Aorta (tissue), 5 donors: ENCODE measurements at regions not wholly inside any gene's neighbourhood (a gene's known extent, or its start where the extent isn't known, plus 50 kb on each side); places are given as distances from the start of the nearest gene placed in this dataset.

Experiments used
- ATAC-seq: fragments of 200-7000 bp; cut with Tn5 transposase; one replicate; pipeline ENCODE4 v1.9.1; 2022; ENCODE audit warnings: moderate library complexity; ENCODE audit not compliant: low FRiP score
- DNase-seq, 2 donors: peaks; one replicate each; pipeline ENCODE4 v3.0.0-alpha.2; 2020
- H3K27ac ChIP-seq, 2 donors: one replicate each; pipeline ENCODE4 v1.5.1; 2013; ENCODE audit warnings: low read length in 2 of 2, mild to moderate bottlenecking in 2 of 2, moderate library complexity in 2 of 2, control low read depth in 1 of 2, inconsistent platforms in 1 of 2, low read depth in 1 of 2
- H3K27me3 ChIP-seq, 2 donors: one replicate each; pipeline ENCODE4 v1.6.1; 2013; ENCODE audit warnings: control low read depth in 1 of 2, low read length in 1 of 2, mild to moderate bottlenecking in 1 of 2, moderate library complexity in 1 of 2; ENCODE audit not compliant: insufficient read depth in 2 of 2, control insufficient read depth in 1 of 2
- H3K36me3 ChIP-seq, 2 donors: one replicate each; pipeline ENCODE4 v1.6.1; 2013; ENCODE audit warnings: control low read depth in 1 of 2, low read length in 1 of 2, mild to moderate bottlenecking in 1 of 2; ENCODE audit not compliant: insufficient read depth in 2 of 2, control insufficient read depth in 1 of 2
- H3K4me1 ChIP-seq, 2 donors: one replicate each; pipeline ENCODE4 v1.6.1; 2013; ENCODE audit warnings: low read length in 2 of 2, control low read depth in 1 of 2, mild to moderate bottlenecking in 1 of 2, moderate library complexity in 1 of 2; ENCODE audit not compliant: insufficient read depth in 2 of 2, control insufficient read depth in 1 of 2
- H3K4me3 ChIP-seq, 2 donors: one replicate each; pipeline ENCODE4 v1.5.1; 2013; ENCODE audit warnings: low read length in 2 of 2, control low read depth in 1 of 2, mild to moderate bottlenecking in 1 of 2
- H3K9me3 ChIP-seq: one replicate; pipeline ENCODE4 v1.6.1; 2013; ENCODE audit warnings: mild to moderate bottlenecking, low read length; ENCODE audit not compliant: control insufficient read depth
- WGBS, 2 donors: extraction: QIAGEN DNeasy Blood & Tissue Kit; methylation state at CpG; one replicate each; pipeline ENCODE4 v1.1.7; 2013; 5-methylcytosine and 5-hydroxymethylcytosine counted together
- intact Hi-C, 2 donors: fragments of 100-400 bp; cut with DNase I; formaldehyde crosslinking; loops; one replicate each; pipeline versions ENCODE4 v1.14.2 to v1.15.0; 2022
- donor health status: healthy with polysubstance abuse.
- donor health status: Bipolar disorder and iron deficiency.
- donor health status: DM: no; HTN: no; CAD: no.
- donor health status: DM: no; HTN: no; CAD: no.
- donor health status: DM: yes; HTN: yes; CAD: no.

- H3K27me3 ChIP-seq, result no peaks in the 10 kb centered on the region
- H3K9me3 ChIP-seq, result no peaks in the 10 kb centered on the region
- DNase-seq (no peak), ATAC-seq (no peak)
- intact Hi-C loops, result loop anchor here in 1 of 2 donors (10.0 kb wide), 1 partner anchor 516 kb away; no protein-coding TSS in a partner anchor
- no peaks in the 10 kb centered on the region for H3K36me3 ChIP-seq
- no peaks in the 10 kb centered on the region for H3K4me1 ChIP-seq
- WGBS, 2 donors, result 77 to 78% methylated on average over 2 of the region's 2 CpGs
- H3K4me3 ChIP-seq, result no peak overlapping the region
- H3K27ac ChIP-seq, result no peak overlapping the region
These were observed 543.2 kb upstream of the API5 start for GRCh38 chr11:42768576-42768975.

- Histone ChIP-seq H3K36me3 (no peaks in the 10 kb centered on the region), H3K27me3 (no peaks in the 10 kb centered on the region), H3K4me3 (no peak overlapping the region), H3K27ac (no peak overlapping the region), H3K9me3 (no peaks in the 10 kb centered on the region), H3K4me1 (no peaks in the 10 kb centered on the region)
- intact Hi-C loops, result loop anchor here in 1 of 2 donors (5.0 kb wide), 1 partner anchor 512 kb away; no protein-coding TSS in a partner anchor
- no peak for ATAC-seq
- WGBS, 2 donors, result 18 to 33% methylated on average over 1 of the region's 1 CpG
- DNase-seq, result no peak
These were observed 541.2 kb upstream of the API5 start for GRCh38 chr11:42770444-42771065.

- no peak overlapping the region for H3K4me3 ChIP-seq
- 63 to 76% methylated on average over 5 of the region's 5 CpGs for WGBS, 2 donors
- no peaks in the 10 kb centered on the region for H3K27me3 ChIP-seq
- DNase-seq, result no peak
- H3K9me3 ChIP-seq, result no peaks in the 10 kb centered on the region
- no peak overlapping the region for H3K27ac ChIP-seq
- ATAC-seq, result no peak
- no peaks in the 10 kb centered on the region for H3K36me3 ChIP-seq
- intact Hi-C loops, result loop anchor here in 1 of 2 donors (5.0 kb wide), 1 partner anchor 509 kb away; no protein-coding TSS in a partner anchor
- no peaks in the 10 kb centered on the region for H3K4me1 ChIP-seq
These were observed 538.9 kb upstream of the API5 start for GRCh38 chr11:42772886-42773285.

- no peak overlapping the region for H3K27ac ChIP-seq
- intact Hi-C loops, result loop anchor here in 1 of 2 donors (5.0 kb wide), 1 partner anchor 509 kb away; no protein-coding TSS in a partner anchor
- H3K4me1 ChIP-seq, result no peaks in the 10 kb centered on the region
- ATAC-seq (no peak), DNase-seq (no peak)
- 72 to 74% methylated on average over 5 of the region's 5 CpGs for WGBS, 2 donors
- no peaks in the 10 kb centered on the region for H3K36me3 ChIP-seq
- no peak overlapping the region for H3K4me3 ChIP-seq
- H3K27me3 ChIP-seq, result no peaks in the 10 kb centered on the region
- H3K9me3 ChIP-seq, result no peaks in the 10 kb centered on the region
These were observed 538.1 kb upstream of the API5 start for GRCh38 chr11:42773729-42774128.

- Histone ChIP-seq H3K4me1 (no peaks in the 10 kb centered on the region), H3K27ac (no peak overlapping the region), H3K27me3 (no peaks in the 10 kb centered on the region), H3K36me3 (no peaks in the 10 kb centered on the region), H3K4me3 (no peak overlapping the region), H3K9me3 (no peaks in the 10 kb centered on the region)
- DNase-seq (no peak), ATAC-seq (no peak)
- intact Hi-C loops, result loop anchor here in 1 of 2 donors (5.0 kb wide), 1 partner anchor 508 kb away; no protein-coding TSS in a partner anchor
- WGBS, 2 donors, result 24 to 25% methylated on average over 1 of the region's 1 CpG
These were observed 537.2 kb upstream of the API5 start for GRCh38 chr11:42774567-42774966.

- DNase-seq, result no peak
- Histone ChIP-seq H3K27me3 (no peaks in the 10 kb centered on the region), H3K4me3 (no peak overlapping the region), H3K36me3 (no peaks in the 10 kb centered on the region), H3K9me3 (no peaks in the 10 kb centered on the region), H3K4me1 (no peaks in the 10 kb centered on the region), H3K27ac (no peak overlapping the region)
- ATAC-seq, result no peak
- intact Hi-C loops, result no loop called here
- WGBS, 2 donors, result 84 to 88% methylated on average over 4 of the region's 4 CpGs
These were observed 534.0 kb upstream of the API5 start for GRCh38 chr11:42777776-42778175.

GRCh38 chr11:42778193-42778592 is 533.6 kb upstream of the API5 start:
- DNase-seq (no peak), ATAC-seq (no peak)
- 76% methylated on average over 1 of the region's 1 CpG for WGBS, 2 donors
- intact Hi-C loops, result no loop called here
- Histone ChIP-seq H3K27ac (no peak overlapping the region), H3K4me1 (no peaks in the 10 kb centered on the region), H3K9me3 (no peaks in the 10 kb centered on the region), H3K4me3 (no peak overlapping the region), H3K27me3 (no peaks in the 10 kb centered on the region), H3K36me3 (no peaks in the 10 kb centered on the region)

- 20 to 32% methylated on average over 3 of the region's 3 CpGs for WGBS, 2 donors
- Histone ChIP-seq H3K4me3 (no peak overlapping the region), H3K27ac (no peak overlapping the region), H3K36me3 (no peaks in the 10 kb centered on the region), H3K27me3 (no peaks in the 10 kb centered on the region), H3K9me3 (no peaks in the 10 kb centered on the region), H3K4me1 (no peaks in the 10 kb centered on the region)
- intact Hi-C loops, result no loop called here
- DNase-seq (no peak), ATAC-seq (no peak)
These were observed 532.2 kb upstream of the API5 start for GRCh38 chr11:42779555-42779954.

- no peaks in the 10 kb centered on the region for H3K9me3 ChIP-seq
- DNase-seq (no peak), ATAC-seq (no peak)
- no peak overlapping the region for H3K27ac ChIP-seq
- intact Hi-C loops, result no loop called here
- no peaks in the 10 kb centered on the region for H3K27me3 ChIP-seq
- H3K4me3 ChIP-seq, result no peak overlapping the region
- no peaks in the 10 kb centered on the region for H3K4me1 ChIP-seq
- no peaks in the 10 kb centered on the region for H3K36me3 ChIP-seq
- WGBS, 2 donors, result 44 to 58% methylated on average over 1 of the region's 1 CpG
These were observed 524.8 kb upstream of the API5 start for GRCh38 chr11:42786981-42787380.
